ENCODE measurements at regions not wholly inside any gene's neighbourhood (a gene's known extent, or its start where the extent isn't known, plus 50 kb on each side); places are given as distances from the start of the nearest gene placed in this dataset.

- no peak for DNase-seq (ENCODE audit: low spot score)
Observed at GRCh38 chr11:80595011-80595410, 1154.2 kb upstream of the TENM4 start.

GRCh38 chr11:80593648-80594374 is 1153.0 kb upstream of the TENM4 start:
- DNase-seq (ENCODE audit: low spot score): peak; percentile 47

- no peak for DNase-seq (ENCODE audit: low spot score)
Observed at GRCh38 chr11:80592546-80592945, 1151.7 kb upstream of the TENM4 start.

- DNase-seq (ENCODE audit: low spot score): no peak
Observed at GRCh38 chr11:80587906-80588305, 1147.1 kb upstream of the TENM4 start.

- DNase-seq (ENCODE audit: low spot score): no peak
Observed at GRCh38 chr11:80586464-80586863, 1145.6 kb upstream of the TENM4 start.

GRCh38 chr11:80584661-80585060 is 1143.8 kb upstream of the TENM4 start:
- DNase-seq (ENCODE audit: low spot score): no peak

GRCh38 chr11:80569832-80570231 is 1129.0 kb upstream of the TENM4 start:
- DNase-seq (ENCODE audit: low spot score): no peak

GRCh38 chr11:80565231-80565630 is 1124.4 kb upstream of the TENM4 start:
- no peak for DNase-seq (ENCODE audit: low spot score)

GRCh38 chr11:80562523-80563125 is 1121.8 kb upstream of the TENM4 start:
- DNase-seq (ENCODE audit: low spot score): no peak

- no peak for DNase-seq (ENCODE audit: low spot score)
Observed at GRCh38 chr11:80559942-80560341, 1119.1 kb upstream of the TENM4 start.

GRCh38 chr11:80553565-80553964 is 1112.7 kb upstream of the TENM4 start:
- no peak for DNase-seq (ENCODE audit: low spot score)

GRCh38 chr11:80542704-80543103 is 1101.9 kb upstream of the TENM4 start:
- no peak for DNase-seq (ENCODE audit: low spot score)

GRCh38 chr11:80538040-80538439 is 1097.2 kb upstream of the TENM4 start:
- DNase-seq (ENCODE audit: low spot score): no peak

- no peak for DNase-seq (ENCODE audit: low spot score)
Observed at GRCh38 chr11:80533463-80533862, 1092.6 kb upstream of the TENM4 start.

- no peak for DNase-seq (ENCODE audit: low spot score)
Observed at GRCh38 chr11:80532633-80533232, 1091.9 kb upstream of the TENM4 start.

- DNase-seq (ENCODE audit: low spot score): no peak
Observed at GRCh38 chr11:80529726-80530125, 1088.9 kb upstream of the TENM4 start.

GRCh38 chr11:80525663-80526405 is 1085.0 kb upstream of the TENM4 start:
- no peak for DNase-seq (ENCODE audit: low spot score)

- no peak for DNase-seq (ENCODE audit: low spot score)
Observed at GRCh38 chr11:80524349-80524748, 1083.5 kb upstream of the TENM4 start.

GRCh38 chr11:80523057-80523456 is 1082.2 kb upstream of the TENM4 start:
- DNase-seq (ENCODE audit: low spot score): no peak

- no peak for DNase-seq (ENCODE audit: low spot score)
Observed at GRCh38 chr11:80521592-80521991, 1080.8 kb upstream of the TENM4 start.

- no peak for DNase-seq (ENCODE audit: low spot score)
Observed at GRCh38 chr11:80520507-80520887, 1079.7 kb upstream of the TENM4 start.

GRCh38 chr11:80519596-80520506 is 1079.0 kb upstream of the TENM4 start:
- DNase-seq (ENCODE audit: low spot score): no peak

All from putamen (tissue), 1 donor.